Liver (tissue), 3 donors: ENCODE measurements at regions not wholly inside any gene's neighbourhood (a gene's known extent, or its start where the extent isn't known, plus 50 kb on each side); places are given as distances from the start of the nearest gene placed in this dataset.

Source experiments
- ATF3 ChIP-seq: IDR thresholded peaks from 2 replicates; pipeline ENCODE4 v1.6.1; 2016; ENCODE audit warnings: antibody characterized with exemption
- CTCF ChIP-seq: fragments of 150-350 bp; IDR thresholded peaks from 2 replicates; pipeline ENCODE4 v1.5.1; 2017; ENCODE audit warnings: improper control_type of control experiment, low read depth, low read length; ENCODE audit not compliant: missing input control
- GABPA ChIP-seq, 2 donors: IDR thresholded peaks in 1 of 2; conservative IDR thresholded peaks in 1 of 2; 2 replicates each; pipeline ENCODE4 v1.6.1; 2016; ENCODE audit warnings: antibody characterized with exemption in 2 of 2, mild to moderate bottlenecking in 1 of 2, moderate library complexity in 1 of 2
- MAX ChIP-seq: IDR thresholded peaks from 2 replicates; pipeline ENCODE4 v1.6.1; 2016; ENCODE audit warnings: antibody characterized with exemption
- REST ChIP-seq: IDR thresholded peaks from 2 replicates; pipeline ENCODE4 v1.6.1; 2016; ENCODE audit warnings: antibody characterized with exemption, mild to moderate bottlenecking
- RXRA ChIP-seq, 2 donors: IDR thresholded peaks; 2 replicates each; pipeline ENCODE4 v1.6.1; 2017 to 2018; ENCODE audit warnings: antibody characterized with exemption in 2 of 2, mild to moderate bottlenecking in 1 of 2
- YY1 ChIP-seq: IDR thresholded peaks from 2 replicates; pipeline ENCODE4 v1.6.1; 2016; ENCODE audit warnings: antibody characterized with exemption, mild to moderate bottlenecking
- donor health status: healthy.
- donor health status: healthy.

- TF ChIP-seq REST (no peak), CTCF (no peak), GABPA (IDR thresholded peaks at IDR 0.05 in 1 of 2, conservative IDR thresholded peaks at IDR 0.05 in 1 of 2) (no peak), RXRA (IDR thresholded peaks at IDR 0.05) (no peak), MAX (no peak), ATF3 (no peak), YY1 (no peak)
Measured at GRCh38 chr3:103977417-103977816, 1389.3 kb upstream of the ALCAM start.
